T-helper 2 cell treated with Interferon-gamma antibody and Interleukin-4, amounts not matched to agents 5 μg/mL and 100 μg/mL, for 36 hours (primary cell): ENCODE measurements at regions not wholly inside any gene's neighbourhood (a gene's known extent, or its start where the extent isn't known, plus 50 kb on each side); places are given as distances from the start of the nearest gene placed in this dataset.
"Not testable (repeated sequence)": the region's sequence is repeated elsewhere in the genome, so short reads cannot be mapped to it uniquely, and the experiment has no call there.

Source experiments
- DNase-seq: peaks from one replicate; pipeline ENCODE4 v3.0.0; 2021; ENCODE audit warnings: low spot score
- H3K27ac Mint-ChIP-seq: one replicate; pipeline ENCODE4 v1.8.0; 2021; ENCODE audit warnings: mild to moderate bottlenecking, mixed read lengths
- H3K27me3 Mint-ChIP-seq: one replicate; pipeline ENCODE4 v1.8.0; 2021; ENCODE audit warnings: low read depth, mixed read lengths
- H3K36me3 Mint-ChIP-seq: one replicate; pipeline ENCODE4 v1.8.0; 2021; ENCODE audit warnings: low read depth, mixed read lengths
- H3K4me1 Mint-ChIP-seq: one replicate; pipeline ENCODE4 v1.8.0; 2021; ENCODE audit warnings: low read depth, mixed read lengths
- H3K4me3 Mint-ChIP-seq: one replicate; pipeline ENCODE4 v1.8.0; 2022; ENCODE audit warnings: mild to moderate bottlenecking, moderate library complexity, mixed read lengths
- H3K9me3 Mint-ChIP-seq: one replicate; pipeline ENCODE4 v1.8.0; 2021; ENCODE audit warnings: mixed read lengths

DNA sequence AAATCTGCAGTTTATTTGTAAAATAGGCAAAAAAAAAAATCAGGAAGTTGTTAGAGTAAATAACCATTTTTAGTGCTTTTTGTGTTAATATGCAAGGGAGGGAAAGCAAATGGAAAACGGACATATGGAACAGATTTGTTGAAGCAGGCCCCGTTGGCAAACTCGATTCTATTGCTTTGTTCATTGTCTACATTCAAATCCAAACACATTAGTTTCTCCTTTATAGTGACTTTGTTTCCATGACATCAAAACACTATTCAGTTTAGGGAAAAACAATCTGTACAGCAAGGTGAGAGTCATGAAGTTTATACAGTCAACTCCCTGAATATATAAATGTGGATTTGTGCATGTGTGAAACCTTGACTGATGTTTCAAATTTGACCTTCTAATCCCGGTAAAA lies 142.2 kb downstream of the FAM47A start:
- H3K27ac Mint-ChIP-seq, result no peak overlapping the region

DNA sequence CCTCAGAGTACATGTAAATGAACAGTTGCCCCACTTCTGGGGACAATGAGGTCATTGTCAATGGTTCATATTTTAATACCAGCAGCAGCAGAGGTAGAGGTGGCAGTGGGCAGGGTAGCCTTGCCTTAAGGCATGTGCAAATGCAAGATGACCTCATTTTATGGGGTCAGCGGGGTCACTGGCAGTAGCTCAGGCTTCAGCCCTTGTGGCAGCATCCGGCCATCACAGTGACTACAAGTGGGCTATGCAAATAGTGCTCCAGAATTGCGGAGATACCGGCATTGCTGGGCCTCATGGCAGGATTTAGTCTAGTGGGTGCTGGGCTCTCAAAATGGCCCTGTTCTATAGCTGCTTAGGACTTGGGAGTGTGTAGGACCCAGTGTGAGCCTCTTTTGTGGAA lies 144.7 kb downstream of the FAM47A start:
- Mint-ChIP-seq H3K4me3 (no peak overlapping the region), H3K27ac (no peak overlapping the region), H3K4me1 (no peaks in the 10 kb centered on the region), H3K36me3 (no peaks in the 10 kb centered on the region), H3K9me3 (no peaks in the 10 kb centered on the region), H3K27me3 (no peaks in the 10 kb centered on the region)
- DNase-seq, result no peak

More for the DNA sequence above, 142.2 kb downstream of the FAM47A start:
- H3K4me1 Mint-ChIP-seq, result no peaks in the 10 kb centered on the region
- DNase-seq, result no peak
- no peaks in the 10 kb centered on the region for H3K27me3 Mint-ChIP-seq
- no peaks in the 10 kb centered on the region for H3K9me3 Mint-ChIP-seq
- no peak overlapping the region for H3K4me3 Mint-ChIP-seq
- H3K36me3 Mint-ChIP-seq, result no peaks in the 10 kb centered on the region

DNA sequence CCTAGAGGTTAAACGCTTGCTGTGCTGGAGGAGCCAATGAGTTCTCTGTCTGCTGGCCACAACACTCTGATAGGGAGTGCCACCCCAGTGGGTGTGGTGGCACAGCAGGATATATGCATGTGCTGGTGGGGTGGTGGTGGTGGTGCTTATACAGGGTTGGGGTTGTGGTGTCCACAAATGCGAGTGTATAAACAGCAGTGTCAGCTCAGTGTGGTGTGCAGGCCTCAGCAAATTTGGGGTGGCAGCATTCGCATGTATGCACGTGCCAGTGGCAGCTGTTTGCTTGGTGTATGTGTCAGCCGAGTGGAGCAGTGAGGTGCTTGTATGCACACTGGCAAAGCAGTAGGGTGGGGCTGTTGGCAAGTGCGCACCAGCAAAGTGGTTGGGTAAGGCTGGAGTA lies 157.4 kb downstream of the FAM47A start:
- H3K4me3 Mint-ChIP-seq, result no peak overlapping the region
- DNase-seq, result no peak
- no peaks in the 10 kb centered on the region for H3K36me3 Mint-ChIP-seq
- H3K4me1 Mint-ChIP-seq, result no peaks in the 10 kb centered on the region
- H3K27me3 Mint-ChIP-seq, result no peaks in the 10 kb centered on the region
- H3K9me3 Mint-ChIP-seq, result peaks cover 12% of the 10 kb centered on the region
- H3K27ac Mint-ChIP-seq, result no peak overlapping the region

DNA sequence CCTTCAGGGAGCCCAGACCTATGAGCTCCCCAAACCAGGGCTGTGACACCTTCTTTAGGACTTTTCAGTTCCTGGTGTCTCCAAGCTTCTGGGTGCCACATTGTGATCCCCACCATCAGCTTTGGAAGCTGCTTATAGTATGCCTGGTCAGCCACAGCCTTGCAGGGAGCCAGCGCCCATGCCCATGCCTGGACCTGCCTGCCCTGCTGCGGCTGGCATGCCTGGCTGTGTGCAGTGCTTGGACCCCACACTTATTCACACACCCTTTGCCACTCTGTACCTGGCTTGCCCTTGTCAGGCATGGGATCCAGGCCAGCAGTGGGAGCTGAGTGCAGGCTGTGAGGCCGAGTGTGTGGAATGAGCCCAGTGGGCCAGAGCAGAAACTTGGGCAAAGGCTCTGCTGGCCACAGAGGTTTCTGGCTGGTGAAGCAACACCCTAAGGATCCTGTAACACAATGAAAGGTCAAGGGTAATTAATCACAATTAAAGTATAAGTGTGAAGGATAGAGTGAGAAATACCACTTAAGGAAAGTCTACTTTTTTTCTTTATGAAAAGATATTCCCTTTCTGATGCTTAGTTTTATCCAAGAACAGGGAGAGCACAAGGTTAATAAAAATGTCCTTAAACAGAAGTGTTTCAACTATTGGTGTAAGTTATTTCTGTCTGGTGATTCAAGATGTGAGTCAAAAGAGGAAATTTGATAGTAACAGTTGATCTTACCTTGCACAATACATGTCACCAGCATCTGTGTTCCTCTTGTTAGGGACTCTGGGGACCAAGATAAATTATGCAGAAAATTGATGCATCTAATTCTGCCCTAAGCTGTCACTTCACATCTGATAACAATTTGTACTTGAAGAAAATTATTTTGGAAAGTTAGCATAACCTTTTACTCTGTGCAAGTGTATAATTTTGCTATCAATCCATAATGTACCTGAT lies 161.8 kb downstream of the FAM47A start:
- no peaks in the 10 kb centered on the region for H3K36me3 Mint-ChIP-seq
- DNase-seq, result no peak
- H3K27ac Mint-ChIP-seq, result no peak overlapping the region
- peaks cover 4% of the 10 kb centered on the region for H3K9me3 Mint-ChIP-seq
- no peaks in the 10 kb centered on the region for H3K27me3 Mint-ChIP-seq
- no peak overlapping the region for H3K4me3 Mint-ChIP-seq
- no peaks in the 10 kb centered on the region for H3K4me1 Mint-ChIP-seq

DNA sequence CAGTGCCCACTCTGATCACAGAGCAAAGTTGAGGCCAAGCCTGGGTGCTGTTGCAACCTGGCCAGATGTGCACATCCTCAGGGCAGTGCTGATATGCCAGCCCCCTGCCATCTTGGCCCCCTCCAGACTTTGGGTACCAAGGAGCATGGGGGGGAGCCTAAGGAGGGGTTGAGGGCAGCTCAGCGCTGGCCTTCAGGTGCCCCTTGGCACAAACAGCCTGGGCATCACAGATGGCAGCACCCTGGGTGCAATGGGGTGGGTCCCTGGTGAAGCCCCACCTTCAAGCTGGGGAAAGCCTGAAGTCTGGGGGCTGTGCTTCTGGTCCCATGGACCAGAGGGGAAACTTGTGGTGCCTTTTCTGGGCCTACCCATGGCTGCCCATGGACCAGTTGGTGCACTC lies 163.0 kb downstream of the FAM47A start:
- Mint-ChIP-seq H3K4me3 (no peak overlapping the region), H3K9me3 (peaks cover 11% of the 10 kb centered on the region), H3K27me3 (no peaks in the 10 kb centered on the region), H3K4me1 (no peaks in the 10 kb centered on the region), H3K27ac (no peak overlapping the region), H3K36me3 (no peaks in the 10 kb centered on the region)
- DNase-seq, result no peak

DNA sequence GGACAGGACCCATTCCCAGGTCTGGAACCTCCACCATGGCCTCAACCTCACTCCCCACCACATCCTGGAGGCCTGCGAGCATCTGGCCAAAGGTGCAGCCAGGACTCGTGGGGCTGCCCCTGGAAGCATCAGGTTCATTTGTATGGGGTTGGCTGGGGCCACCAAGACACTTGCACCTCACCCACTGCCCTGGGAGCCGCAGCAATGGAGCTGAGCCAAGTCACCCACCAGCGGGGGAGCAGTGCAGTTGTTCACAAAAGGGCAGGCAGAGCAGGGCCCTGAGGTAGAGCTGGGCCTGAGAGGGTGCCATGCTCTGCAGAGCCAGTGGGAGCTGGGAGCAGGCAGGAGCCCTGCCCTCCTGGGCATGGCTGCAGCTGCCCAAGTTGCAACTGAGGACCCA lies 163.5 kb downstream of the FAM47A start:
- Mint-ChIP-seq H3K27me3 (no peaks in the 10 kb centered on the region), H3K4me3 (no peak overlapping the region), H3K27ac (no peak overlapping the region), H3K36me3 (no peaks in the 10 kb centered on the region), H3K9me3 (peaks cover 8% of the 10 kb centered on the region), H3K4me1 (no peaks in the 10 kb centered on the region)
- no peak for DNase-seq

DNA sequence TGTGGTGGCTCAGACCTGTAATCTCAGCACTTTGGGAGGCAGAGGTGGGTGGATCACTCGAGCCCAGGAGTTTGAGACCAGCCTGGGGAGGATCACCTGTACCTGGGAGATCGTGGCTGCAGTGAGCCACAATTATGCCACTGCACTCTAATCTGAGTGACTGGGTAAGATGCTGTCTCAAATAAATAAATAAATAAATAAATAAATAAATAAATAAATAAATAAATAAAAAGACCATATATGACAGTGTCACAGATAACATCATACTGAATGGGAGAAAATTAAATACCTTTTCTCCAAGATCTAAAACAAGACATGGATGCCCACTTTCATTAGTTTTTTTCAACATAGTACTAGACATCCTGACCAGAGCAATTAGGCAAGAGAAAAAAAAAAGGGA lies 182.8 kb downstream of the FAM47A start:
- Mint-ChIP-seq H3K27ac (no peak overlapping the region), H3K27me3 (no peaks in the 10 kb centered on the region), H3K4me1 (no peaks in the 10 kb centered on the region), H3K4me3 (no peak overlapping the region), H3K9me3 (peaks cover 10% of the 10 kb centered on the region), H3K36me3 (no peaks in the 10 kb centered on the region)
- DNase-seq, result no peak

DNA sequence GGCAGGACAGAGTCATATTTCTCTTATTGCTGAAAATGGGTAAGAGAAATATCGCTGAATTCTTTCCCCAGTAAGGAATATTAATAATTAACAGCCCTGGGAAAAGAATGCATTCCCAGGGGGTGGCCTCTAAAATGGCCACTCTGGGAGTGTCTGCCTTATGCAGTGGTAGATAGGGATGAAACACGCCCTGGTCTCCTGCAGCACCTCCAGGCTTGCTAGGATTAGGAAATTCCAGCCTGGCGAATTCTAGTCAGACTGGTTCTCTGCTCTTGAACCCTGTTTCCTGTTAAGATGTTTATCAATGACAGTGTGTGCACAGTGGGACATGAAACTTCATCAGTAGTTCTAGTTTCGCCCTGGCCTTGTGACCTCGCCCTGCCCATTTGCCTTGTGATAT lies 205.9 kb downstream of the FAM47A start:
- H3K27ac Mint-ChIP-seq, H3K27me3 Mint-ChIP-seq, DNase-seq, H3K4me1 Mint-ChIP-seq, H3K4me3 Mint-ChIP-seq, H3K36me3 Mint-ChIP-seq, H3K9me3 Mint-ChIP-seq: not testable (repeated sequence)

DNA sequence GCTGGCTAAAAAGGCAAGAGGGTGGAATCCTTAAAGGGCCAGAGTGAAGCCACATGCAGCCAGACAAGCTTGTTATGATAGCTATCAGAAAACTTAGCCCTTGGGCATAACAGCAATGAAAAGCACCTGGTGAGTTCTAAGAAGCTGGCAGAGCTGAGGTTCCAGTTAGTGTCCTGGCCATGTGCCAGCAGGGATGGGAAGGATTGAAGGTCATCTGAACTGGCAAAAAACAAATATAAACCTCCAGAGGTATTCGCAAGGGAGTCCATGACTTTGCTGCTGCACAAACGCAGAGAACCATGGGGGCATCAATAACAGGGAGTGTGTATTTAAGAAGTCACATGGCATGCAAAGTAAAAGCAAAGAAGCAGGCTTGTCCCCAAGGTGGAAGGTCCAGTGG lies 208.9 kb downstream of the FAM47A start:
- Mint-ChIP-seq H3K36me3 (no peaks in the 10 kb centered on the region), H3K4me1 (no peaks in the 10 kb centered on the region), H3K4me3 (no peak overlapping the region), H3K27me3 (no peaks in the 10 kb centered on the region), H3K27ac (no peak overlapping the region), H3K9me3 (peaks cover 6% of the 10 kb centered on the region)
- no peak for DNase-seq

DNA sequence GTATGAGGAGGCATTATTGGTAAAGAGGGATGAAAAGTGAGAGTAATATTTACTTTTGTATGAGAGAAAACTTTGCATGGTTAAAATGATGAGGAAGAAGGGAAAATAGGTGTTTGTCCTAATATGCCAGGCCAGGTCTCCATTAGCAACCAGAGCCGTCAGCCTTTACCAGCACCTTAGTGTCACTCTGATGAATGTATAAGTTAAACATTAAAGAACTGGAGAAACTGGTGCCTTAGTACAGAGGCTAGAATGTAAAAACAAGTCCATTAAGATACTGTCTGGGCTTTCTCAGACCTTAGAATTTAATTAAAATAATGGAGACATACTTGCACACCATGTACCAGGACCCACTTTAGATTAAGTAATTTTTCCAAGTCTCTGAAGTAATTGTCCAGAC lies 222.3 kb downstream of the FAM47A start:
- no peak for DNase-seq
- H3K4me3 Mint-ChIP-seq, result no peak overlapping the region
- no peaks in the 10 kb centered on the region for H3K4me1 Mint-ChIP-seq
- H3K27me3 Mint-ChIP-seq, result no peaks in the 10 kb centered on the region
- H3K9me3 Mint-ChIP-seq, result no peaks in the 10 kb centered on the region
- no peak overlapping the region for H3K27ac Mint-ChIP-seq
- H3K36me3 Mint-ChIP-seq, result no peaks in the 10 kb centered on the region

DNA sequence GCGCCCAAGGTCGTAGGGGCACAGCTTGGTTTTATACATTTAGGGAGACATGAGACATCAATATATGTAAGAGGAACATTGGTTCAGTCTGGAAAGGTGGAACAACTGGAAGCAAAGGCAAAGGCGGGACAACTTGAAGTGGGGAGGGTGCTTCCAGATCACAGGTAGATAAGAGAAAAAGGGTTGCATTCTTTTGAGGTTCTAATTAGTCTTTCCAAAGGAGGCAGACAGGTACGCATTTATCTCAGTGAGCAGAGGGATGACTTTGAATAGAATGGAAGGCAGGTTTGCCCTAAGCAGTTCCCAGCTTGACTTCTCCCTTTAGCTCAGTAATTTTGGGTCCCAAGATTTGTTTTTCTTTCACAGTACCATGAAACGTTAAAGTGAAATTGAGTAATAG lies 223.2 kb downstream of the FAM47A start:
- Mint-ChIP-seq H3K27me3 (no peaks in the 10 kb centered on the region), H3K27ac (no peak overlapping the region), H3K36me3 (no peaks in the 10 kb centered on the region), H3K4me1 (no peaks in the 10 kb centered on the region), H3K4me3 (no peak overlapping the region), H3K9me3 (no peaks in the 10 kb centered on the region)
- DNase-seq, result no peak

DNA sequence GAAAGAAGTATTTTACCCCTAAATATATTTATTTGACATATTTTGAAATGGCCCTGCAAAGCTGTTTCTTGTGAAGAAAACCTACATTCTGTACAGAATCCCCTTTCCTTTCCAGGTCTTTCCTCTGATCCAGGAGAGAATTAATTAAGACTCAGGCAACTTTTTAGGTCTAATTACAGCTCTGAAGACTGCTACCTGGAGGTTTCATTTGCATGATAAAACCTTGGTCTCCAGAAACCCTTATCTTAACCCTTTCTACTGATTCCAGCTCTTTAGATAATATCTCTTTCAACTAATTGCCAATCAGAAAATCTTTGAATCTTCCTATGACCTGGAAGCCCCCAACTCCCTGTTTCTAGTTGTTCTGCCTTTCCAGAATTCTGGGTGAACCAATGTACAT lies 224.0 kb downstream of the FAM47A start:
- H3K36me3 Mint-ChIP-seq, result no peaks in the 10 kb centered on the region
- no peaks in the 10 kb centered on the region for H3K4me1 Mint-ChIP-seq
- DNase-seq, result no peak
- no peaks in the 10 kb centered on the region for H3K27me3 Mint-ChIP-seq
- no peak overlapping the region for H3K27ac Mint-ChIP-seq
- H3K9me3 Mint-ChIP-seq, result no peaks in the 10 kb centered on the region
- H3K4me3 Mint-ChIP-seq, result no peak overlapping the region

DNA sequence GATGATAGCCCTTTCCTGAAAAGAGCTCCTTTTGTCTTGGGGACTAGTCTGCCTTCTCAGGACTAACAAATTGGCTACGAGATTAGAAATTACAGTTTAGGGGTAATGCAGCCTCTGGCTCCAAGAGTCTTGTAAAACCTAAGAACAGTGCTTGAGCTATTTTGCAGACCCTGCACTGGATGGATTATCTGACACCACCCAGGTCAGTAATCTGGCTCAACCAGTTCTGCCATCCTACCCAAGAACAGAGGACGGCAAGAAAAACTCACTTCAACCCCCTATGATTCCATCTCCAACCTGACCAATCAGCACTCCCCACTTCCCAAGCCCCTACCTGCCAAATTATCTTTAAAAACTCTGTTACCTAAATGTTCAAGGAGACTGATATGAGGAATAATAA lies 225.1 kb downstream of the FAM47A start:
- no peak for DNase-seq
- H3K4me1 Mint-ChIP-seq, result no peaks in the 10 kb centered on the region
- H3K36me3 Mint-ChIP-seq, result no peaks in the 10 kb centered on the region
- peaks cover 4% of the 10 kb centered on the region for H3K9me3 Mint-ChIP-seq
- no peaks in the 10 kb centered on the region for H3K27me3 Mint-ChIP-seq
- H3K4me3 Mint-ChIP-seq, result no peak overlapping the region
- H3K27ac Mint-ChIP-seq, result no peak overlapping the region

DNA sequence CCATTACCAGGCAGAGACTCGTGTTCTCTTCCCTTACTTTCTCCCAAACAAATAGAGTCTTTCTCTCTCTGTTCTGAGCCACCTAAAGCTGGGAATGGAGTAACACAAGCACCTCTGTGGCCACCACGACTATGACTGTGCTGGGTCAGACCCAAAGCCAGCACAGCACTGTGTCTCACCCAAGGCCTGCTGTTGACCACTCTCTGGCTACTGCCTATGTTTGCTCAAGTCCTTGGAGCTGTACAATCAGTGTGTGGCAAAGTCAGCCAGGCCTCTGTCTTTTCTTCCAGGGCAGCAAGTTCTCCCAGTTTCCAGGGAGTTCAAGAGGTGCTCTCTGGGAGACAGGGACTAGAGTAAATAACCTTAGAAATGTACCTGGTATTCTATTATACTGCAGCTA lies 239.4 kb downstream of the FAM47A start:
- Mint-ChIP-seq H3K9me3 (no peaks in the 10 kb centered on the region), H3K4me1 (no peaks in the 10 kb centered on the region), H3K27ac (no peak overlapping the region)

DNA sequence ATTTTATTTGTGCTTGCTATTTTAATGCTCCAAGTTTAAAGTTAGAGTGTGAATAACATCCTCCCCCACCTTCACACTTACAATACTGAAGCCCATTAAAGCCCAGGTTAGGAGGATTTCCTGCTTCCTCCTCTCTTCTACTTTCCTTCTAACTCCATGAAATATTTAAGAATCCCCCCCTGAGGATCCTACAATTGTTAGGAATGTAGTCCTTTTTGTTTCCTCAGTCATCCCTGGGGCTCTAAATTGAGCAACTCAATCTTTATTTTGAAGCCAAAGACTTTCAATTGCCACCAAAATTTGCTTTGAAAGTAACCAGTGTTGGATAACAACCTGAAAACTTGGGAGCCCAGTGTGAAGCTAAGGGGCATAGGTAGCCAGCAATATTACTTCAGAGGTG lies 276.9 kb downstream of the FAM47A start:
- H3K4me1 Mint-ChIP-seq, result no peaks in the 10 kb centered on the region
- no peak overlapping the region for H3K27ac Mint-ChIP-seq
- DNase-seq, result no peak
- no peaks in the 10 kb centered on the region for H3K27me3 Mint-ChIP-seq
- H3K36me3 Mint-ChIP-seq, result no peaks in the 10 kb centered on the region
- H3K4me3 Mint-ChIP-seq, result no peak overlapping the region
- H3K9me3 Mint-ChIP-seq, result peaks cover under 1% of the 10 kb centered on the region

More for the DNA sequence above, 239.4 kb downstream of the FAM47A start:
- no peak for DNase-seq
- Mint-ChIP-seq H3K4me3 (no peak overlapping the region), H3K27me3 (no peaks in the 10 kb centered on the region), H3K36me3 (no peaks in the 10 kb centered on the region)
